ENCODE measurements at regions not wholly inside any gene's neighbourhood (a gene's known extent, or its start where the extent isn't known, plus 50 kb on each side); places are given as distances from the start of the nearest gene placed in this dataset.

DNA sequence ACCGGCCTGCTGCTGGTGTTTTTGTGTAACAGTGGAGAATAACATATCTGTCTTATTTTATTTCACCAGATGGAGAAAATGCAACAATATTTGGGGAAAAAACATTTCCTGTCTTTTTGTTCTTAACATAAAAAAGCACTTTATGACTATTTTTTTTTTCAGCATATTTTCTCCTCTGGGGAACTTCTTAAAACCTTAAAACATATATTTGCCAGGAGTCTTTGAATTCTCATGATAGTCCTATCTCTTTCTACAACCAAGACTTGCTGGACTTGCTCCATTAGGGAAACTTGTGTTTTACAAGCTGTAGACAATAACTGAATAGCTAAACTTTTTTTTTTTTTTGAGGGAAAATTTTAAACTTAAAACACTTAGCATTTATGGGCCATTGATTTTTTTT is 98.6 kb upstream of the PRDM1 start:
- Histone ChIP-seq H3K36me3 (ENCODE audit: low read depth, missing control alignments) (no peaks in the 10 kb centered on the region), H3K27me3 (no peaks in the 10 kb centered on the region), H3K4me3 (no peak overlapping the region), H3K4me1 (peaks cover 4% of the 10 kb centered on the region), H3K27ac (no peak overlapping the region), H3K9me3 (no peaks in the 10 kb centered on the region)
- intact Hi-C loops (cut with DNase I; ENCODE audit: low total_unique reads), result no loop called here
- 62 to 73% methylated on average over 1 of the region's 1 CpG for WGBS, 2 donors
- no peak for DNase-seq
- no peak for TF ChIP-seq POLR2A (IDR thresholded peaks at IDR 0.05)
- TF ChIP-seq, protein P1, sequence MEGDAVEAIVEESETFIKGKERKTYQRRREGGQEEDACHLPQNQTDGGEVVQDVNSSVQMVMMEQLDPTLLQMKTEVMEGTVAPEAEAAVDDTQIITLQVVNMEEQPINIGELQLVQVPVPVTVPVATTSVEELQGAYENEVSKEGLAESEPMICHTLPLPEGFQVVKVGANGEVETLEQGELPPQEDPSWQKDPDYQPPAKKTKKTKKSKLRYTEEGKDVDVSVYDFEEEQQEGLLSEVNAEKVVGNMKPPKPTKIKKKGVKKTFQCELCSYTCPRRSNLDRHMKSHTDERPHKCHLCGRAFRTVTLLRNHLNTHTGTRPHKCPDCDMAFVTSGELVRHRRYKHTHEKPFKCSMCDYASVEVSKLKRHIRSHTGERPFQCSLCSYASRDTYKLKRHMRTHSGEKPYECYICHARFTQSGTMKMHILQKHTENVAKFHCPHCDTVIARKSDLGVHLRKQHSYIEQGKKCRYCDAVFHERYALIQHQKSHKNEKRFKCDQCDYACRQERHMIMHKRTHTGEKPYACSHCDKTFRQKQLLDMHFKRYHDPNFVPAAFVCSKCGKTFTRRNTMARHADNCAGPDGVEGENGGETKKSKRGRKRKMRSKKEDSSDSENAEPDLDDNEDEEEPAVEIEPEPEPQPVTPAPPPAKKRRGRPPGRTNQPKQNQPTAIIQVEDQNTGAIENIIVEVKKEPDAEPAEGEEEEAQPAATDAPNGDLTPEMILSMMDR (IDR thresholded peaks at IDR 0.05), result no peak

DNA sequence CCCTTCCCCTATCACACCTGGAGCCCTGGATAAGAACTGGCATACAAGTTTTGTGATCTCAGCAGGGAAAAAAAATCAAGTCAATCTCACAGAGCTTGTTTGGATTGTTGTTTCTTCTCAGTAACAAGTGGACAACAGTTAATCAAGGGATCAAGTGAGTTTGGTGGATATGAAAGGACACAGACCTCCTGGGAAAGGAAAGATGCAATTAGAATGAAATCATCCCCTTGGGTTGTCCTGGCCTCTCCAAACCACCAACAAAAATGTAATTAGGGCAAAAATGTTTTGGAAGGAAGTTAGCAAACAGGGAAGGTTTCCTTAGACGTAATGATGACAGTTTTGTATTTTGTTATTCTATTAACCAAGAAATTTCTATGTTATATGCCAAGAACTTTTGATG is 99.1 kb upstream of the PRDM1 start:
- peaks cover 3% of the 10 kb centered on the region for H3K4me1 ChIP-seq
- no peaks in the 10 kb centered on the region for H3K9me3 ChIP-seq
- no peaks in the 10 kb centered on the region for H3K36me3 ChIP-seq (ENCODE audit: low read depth, missing control alignments)
- intact Hi-C loops (cut with DNase I; ENCODE audit: low total_unique reads), result no loop called here
- TF ChIP-seq, protein P1 (IDR thresholded peaks at IDR 0.05), result no peak
- TF ChIP-seq POLR2A (IDR thresholded peaks at IDR 0.05), result no peak
- 54 to 72% methylated on average over 1 of the region's 1 CpG for WGBS, 2 donors
- no peaks in the 10 kb centered on the region for H3K27me3 ChIP-seq
- H3K4me3 ChIP-seq, result no peak overlapping the region
- no peak overlapping the region for H3K27ac ChIP-seq
- DNase-seq, result no peak

DNA sequence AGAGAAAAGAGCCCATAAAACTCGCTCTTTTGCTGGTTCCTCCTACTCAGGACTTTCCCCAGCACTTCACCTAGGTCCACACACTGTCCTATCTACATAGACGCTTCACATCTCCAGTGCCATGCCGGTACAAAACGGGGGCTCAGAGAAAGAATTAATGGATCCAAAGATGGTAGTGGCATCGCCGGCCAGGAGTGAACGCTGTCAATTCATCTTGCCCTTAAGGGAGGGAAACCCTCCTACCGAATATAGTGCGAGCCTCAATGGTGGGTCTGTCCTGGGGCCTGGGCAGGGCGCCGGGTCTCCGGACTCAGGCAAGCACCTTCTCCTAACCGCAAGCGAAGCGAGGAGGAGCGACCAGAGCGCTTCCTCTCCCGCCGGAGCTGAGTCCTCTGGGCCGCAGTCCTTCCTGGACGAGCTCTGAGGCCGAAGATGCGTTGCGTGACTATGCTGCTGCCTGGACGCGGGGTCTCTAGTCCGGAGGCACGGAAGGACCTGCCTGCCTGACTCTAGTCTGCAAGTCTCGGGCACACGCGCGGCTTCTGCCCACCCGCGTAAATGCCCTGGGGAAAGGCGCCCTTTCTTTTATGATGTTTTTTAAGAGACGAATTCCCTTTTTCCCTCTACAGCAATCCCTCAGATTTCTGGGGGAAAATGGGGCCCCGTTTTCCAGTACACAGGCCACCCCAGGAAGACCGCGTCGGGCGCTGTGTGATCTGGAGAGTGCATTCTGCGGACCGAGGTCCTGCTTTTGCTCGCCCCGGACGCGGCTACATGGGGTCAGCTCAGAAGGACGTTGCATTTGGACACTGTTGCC is 100.1 kb upstream of the PRDM1 start:
- no peaks in the 10 kb centered on the region for H3K4me1 ChIP-seq
- no peak overlapping the region for H3K27ac ChIP-seq
- TF ChIP-seq, protein P1 (IDR thresholded peaks at IDR 0.05), result no peak
- TF ChIP-seq POLR2A (IDR thresholded peaks at IDR 0.05), result no peak
- DNase-seq, result peak; percentile 26
- 18% methylated on average over 44 to 48 of the region's 48 CpGs for WGBS, 2 donors
- peak overlapping the region; percentile 9 to 23 for H3K4me3 ChIP-seq
- H3K9me3 ChIP-seq, result no peaks in the 10 kb centered on the region
- H3K27me3 ChIP-seq, result no peaks in the 10 kb centered on the region
- intact Hi-C loops (cut with DNase I; ENCODE audit: low total_unique reads), result no loop called here
- H3K36me3 ChIP-seq (ENCODE audit: low read depth, missing control alignments), result no peaks in the 10 kb centered on the region

DNA sequence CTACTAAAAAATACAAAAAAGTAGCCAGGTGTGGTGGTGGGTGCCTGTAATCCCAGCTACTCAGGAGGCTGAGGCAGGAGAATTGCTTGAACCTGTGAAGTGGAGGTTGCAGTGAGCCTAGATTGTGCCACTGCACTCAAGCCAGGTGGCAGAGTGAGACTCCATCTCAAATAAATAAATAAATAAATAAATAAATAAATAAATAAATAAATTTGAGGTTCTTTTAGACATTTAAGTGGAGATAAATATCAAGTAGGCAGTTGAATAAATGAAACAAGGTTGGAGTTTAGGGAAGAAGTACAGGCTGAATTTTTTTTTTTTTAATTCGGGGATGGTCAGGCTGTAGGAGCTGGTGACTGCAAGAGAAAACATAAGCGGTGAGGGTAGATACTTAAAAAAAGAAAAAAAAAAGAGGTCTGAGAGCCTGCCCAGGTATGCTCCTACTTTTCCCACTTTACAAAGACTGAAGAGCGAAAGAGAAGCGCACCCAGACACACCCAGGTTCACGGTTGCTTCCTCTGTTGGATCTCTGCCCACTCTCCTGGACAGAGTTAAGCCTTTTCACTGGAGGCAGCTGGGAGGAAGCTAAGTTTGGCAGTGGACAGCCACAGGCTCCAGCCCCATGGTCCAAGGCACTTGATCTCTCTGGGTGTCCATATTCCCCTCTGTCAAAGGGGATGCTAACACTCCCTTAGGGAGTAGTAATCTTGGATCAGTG is 100.9 kb upstream of the PRDM1 start:
- 23 to 34% methylated on average over 5 of the region's 5 CpGs for WGBS, 2 donors
- Histone ChIP-seq H3K4me1 (no peaks in the 10 kb centered on the region), H3K9me3 (no peaks in the 10 kb centered on the region), H3K36me3 (ENCODE audit: low read depth, missing control alignments) (no peaks in the 10 kb centered on the region), H3K4me3 (no peak overlapping the region), H3K27me3 (no peaks in the 10 kb centered on the region), H3K27ac (no peak overlapping the region)
- TF ChIP-seq, protein P1 (IDR thresholded peaks at IDR 0.05), result no peak
- no peak for TF ChIP-seq POLR2A (IDR thresholded peaks at IDR 0.05)
- DNase-seq, result no peak
- intact Hi-C loops (cut with DNase I; ENCODE audit: low total_unique reads), result no loop called here

All from testis (tissue), 2 donors.